Nephron progenitor cell (in vitro differentiated cells): ENCODE measurements at regions not wholly inside any gene's neighbourhood (a gene's known extent, or its start where the extent isn't known, plus 50 kb on each side); places are given as distances from the start of the nearest gene placed in this dataset.

Experiments used
- DNase-seq: peaks from one replicate; pipeline ENCODE4 v3.0.0; 2021
- H3K27ac Mint-ChIP-seq: 2 replicates; pipeline ENCODE4 v1.8.0; 2021; ENCODE audit warnings: mild to moderate bottlenecking, moderate library complexity, mixed read lengths
- H3K27me3 Mint-ChIP-seq: 2 replicates; pipeline ENCODE4 v1.8.0; 2021; ENCODE audit warnings: mild to moderate bottlenecking, low read depth, mixed read lengths; ENCODE audit not compliant: poor library complexity
- H3K36me3 Mint-ChIP-seq: 2 replicates; pipeline ENCODE4 v1.8.0; 2021; ENCODE audit warnings: low read depth, mixed read lengths
- H3K4me1 Mint-ChIP-seq: 2 replicates; pipeline ENCODE4 v1.8.0; 2021; ENCODE audit warnings: mixed read lengths
- H3K4me3 Mint-ChIP-seq: 2 replicates; pipeline ENCODE4 v1.8.0; 2021; ENCODE audit warnings: mild to moderate bottlenecking, moderate library complexity, mixed read lengths
- H3K9me3 Mint-ChIP-seq: 2 replicates; pipeline ENCODE4 v1.8.0; 2021; ENCODE audit warnings: mild to moderate bottlenecking, moderate library complexity, mixed read lengths
- CTCF ChIP-seq: fragments of 200-600 bp; sonication (generic); IDR thresholded peaks from 2 replicates; pipeline ENCODE4 v1.5.0; 2021; ENCODE audit warnings: antibody characterized with exemption

DNA sequence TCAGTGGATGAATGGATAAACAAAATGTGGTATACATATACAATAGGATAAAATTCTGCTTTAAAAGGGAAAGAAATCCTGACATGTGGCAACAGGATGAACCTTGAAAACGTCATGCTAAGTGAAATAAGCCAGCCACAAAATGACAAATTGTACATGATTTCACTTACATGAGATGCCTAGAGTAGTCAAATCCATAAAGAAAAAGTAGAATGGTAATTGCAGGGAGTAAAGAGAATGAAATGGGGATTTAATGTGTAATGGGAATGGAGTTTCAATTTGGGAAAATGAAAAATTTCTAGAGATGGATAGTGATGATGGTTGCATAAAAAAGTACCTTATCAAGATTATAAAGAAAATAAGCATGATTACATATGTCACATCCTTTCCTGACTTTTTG lies 1489.2 kb upstream of the C9orf72 start:
- Mint-ChIP-seq H3K4me1 (no peaks in the 10 kb centered on the region), H3K27me3 (no peaks in the 10 kb centered on the region), H3K9me3 (no peaks in the 10 kb centered on the region), H3K36me3 (no peaks in the 10 kb centered on the region), H3K4me3 (no peak overlapping the region), H3K27ac (no peak overlapping the region)
- no peak for TF ChIP-seq CTCF
- no peak for DNase-seq

GRCh38 chr9:29063031-29063430 lies 1489.8 kb upstream of the C9orf72 start:
- H3K4me1 Mint-ChIP-seq = no peaks in the 10 kb centered on the region
- TF ChIP-seq CTCF = no peak
- DNase-seq = no peak
- H3K9me3 Mint-ChIP-seq = no peaks in the 10 kb centered on the region
- no peak overlapping the region for H3K27ac Mint-ChIP-seq
- no peak overlapping the region for H3K4me3 Mint-ChIP-seq
- no peaks in the 10 kb centered on the region for H3K27me3 Mint-ChIP-seq
- no peaks in the 10 kb centered on the region for H3K36me3 Mint-ChIP-seq

DNA sequence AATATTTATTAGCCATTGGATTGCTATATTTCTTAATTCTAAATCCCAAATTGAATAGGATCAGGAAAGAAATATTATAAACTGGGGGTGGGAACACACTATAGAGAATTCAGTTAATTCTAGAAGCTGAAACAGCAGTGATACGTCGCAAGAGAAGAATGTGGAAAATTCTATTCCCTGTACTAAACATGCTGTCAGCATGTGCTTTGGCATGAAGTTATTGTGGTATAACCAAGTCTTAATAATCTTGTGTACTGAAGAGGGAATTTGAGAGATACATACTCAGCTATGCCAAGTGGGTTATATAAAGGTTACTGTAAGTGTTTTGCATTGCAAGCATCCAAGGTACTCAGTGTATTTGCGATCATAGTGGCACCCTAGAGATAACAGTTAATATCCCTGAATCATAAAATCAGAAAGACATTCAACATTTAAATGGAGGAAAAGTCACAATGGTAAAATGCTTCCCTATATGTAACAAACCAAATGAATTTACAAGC lies 1492.9 kb upstream of the C9orf72 start:
- no peak for TF ChIP-seq CTCF
- no peaks in the 10 kb centered on the region for H3K27me3 Mint-ChIP-seq
- no peak for DNase-seq
- no peaks in the 10 kb centered on the region for H3K9me3 Mint-ChIP-seq
- H3K36me3 Mint-ChIP-seq = no peaks in the 10 kb centered on the region
- H3K27ac Mint-ChIP-seq = no peak overlapping the region
- H3K4me3 Mint-ChIP-seq = no peak overlapping the region
- H3K4me1 Mint-ChIP-seq = no peaks in the 10 kb centered on the region

- Mint-ChIP-seq H3K4me3 (no peak overlapping the region), H3K27ac (no peak overlapping the region), H3K9me3 (no peaks in the 10 kb centered on the region), H3K27me3 (no peaks in the 10 kb centered on the region), H3K36me3 (no peaks in the 10 kb centered on the region), H3K4me1 (no peaks in the 10 kb centered on the region)
- TF ChIP-seq CTCF = no peak
- DNase-seq = no peak
Measured at GRCh38 chr9:29068461-29068860, 1495.2 kb upstream of the C9orf72 start.

DNA sequence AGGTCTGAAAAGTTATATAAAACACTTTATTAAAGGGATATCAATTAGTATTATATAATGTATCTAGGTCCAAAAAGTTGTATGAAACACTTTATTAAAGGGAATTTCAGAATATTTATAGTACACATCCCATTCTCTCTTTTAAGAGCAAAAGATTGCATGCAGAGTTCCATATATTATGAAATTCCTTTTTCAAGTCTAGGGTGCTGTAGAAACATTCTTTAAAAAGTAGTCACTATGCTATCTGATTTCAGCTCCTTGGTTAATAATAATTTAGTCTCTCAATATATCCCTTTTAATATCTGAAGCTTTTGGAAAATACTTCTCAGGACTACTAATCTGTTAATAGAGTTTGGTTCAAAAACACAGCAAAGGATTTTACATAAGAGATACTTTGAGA lies 1496.1 kb upstream of the C9orf72 start:
- Mint-ChIP-seq H3K27ac (no peak overlapping the region), H3K4me3 (no peak overlapping the region), H3K9me3 (no peaks in the 10 kb centered on the region), H3K4me1 (no peaks in the 10 kb centered on the region), H3K36me3 (no peaks in the 10 kb centered on the region), H3K27me3 (no peaks in the 10 kb centered on the region)
- TF ChIP-seq CTCF = no peak
- DNase-seq = no peak

DNA sequence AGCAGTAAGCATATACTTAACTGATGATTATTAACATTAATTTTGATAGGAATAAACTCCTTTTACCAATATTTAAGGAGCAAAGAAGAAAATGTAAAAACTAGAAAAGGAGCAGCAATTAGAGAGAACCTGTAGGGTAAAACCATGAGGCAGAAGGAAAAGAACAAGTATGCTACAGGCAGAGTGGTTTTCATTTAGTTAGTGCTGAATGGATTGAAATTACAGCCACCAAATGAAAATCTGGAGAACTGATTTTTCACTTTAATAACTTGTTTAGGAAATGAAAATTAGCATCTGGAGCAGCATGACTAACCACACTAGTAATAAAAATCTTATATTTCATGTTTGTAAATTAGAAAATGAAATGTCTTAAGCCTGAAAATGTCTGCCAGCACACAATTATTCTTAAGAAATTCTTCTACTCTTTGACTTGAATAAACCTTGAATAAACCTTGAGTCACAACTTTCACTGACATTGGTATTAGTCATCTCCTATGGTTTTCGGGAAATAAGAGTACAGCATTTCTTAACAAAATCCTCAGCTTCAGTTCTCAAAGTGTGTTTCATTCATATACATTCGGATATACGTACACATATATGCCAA lies 1504.9 kb upstream of the C9orf72 start:
- Mint-ChIP-seq H3K27me3 (no peaks in the 10 kb centered on the region), H3K27ac (no peak overlapping the region), H3K9me3 (no peaks in the 10 kb centered on the region), H3K4me3 (no peak overlapping the region), H3K4me1 (no peaks in the 10 kb centered on the region), H3K36me3 (no peaks in the 10 kb centered on the region)
- no peak for TF ChIP-seq CTCF
- DNase-seq = no peak
